ENCODE measurements at regions not wholly inside any gene's neighbourhood (a gene's known extent, or its start where the extent isn't known, plus 50 kb on each side); places are given as distances from the start of the nearest gene placed in this dataset.

GRCh38 chr2:133840761-133841160 lies 272.5 kb upstream of the NCKAP5 start:
- TF ChIP-seq POLR2A (IDR thresholded peaks at IDR 0.05) (no peak), CTCF (IDR thresholded peaks at IDR 0.05) (no peak)
